GM12801 (cell line): ENCODE measurements at regions not wholly inside any gene's neighbourhood (a gene's known extent, or its start where the extent isn't known, plus 50 kb on each side); places are given as distances from the start of the nearest gene placed in this dataset.

Experiments
- TF ChIP-seq, protein P1 (sequence below): IDR thresholded peaks from one replicate; pipeline ENCODE4 v1.5.1; 2011; ENCODE audit warnings: control low read depth; ENCODE audit not compliant: insufficient read length; ENCODE audit errors: extremely low read depth

DNA sequence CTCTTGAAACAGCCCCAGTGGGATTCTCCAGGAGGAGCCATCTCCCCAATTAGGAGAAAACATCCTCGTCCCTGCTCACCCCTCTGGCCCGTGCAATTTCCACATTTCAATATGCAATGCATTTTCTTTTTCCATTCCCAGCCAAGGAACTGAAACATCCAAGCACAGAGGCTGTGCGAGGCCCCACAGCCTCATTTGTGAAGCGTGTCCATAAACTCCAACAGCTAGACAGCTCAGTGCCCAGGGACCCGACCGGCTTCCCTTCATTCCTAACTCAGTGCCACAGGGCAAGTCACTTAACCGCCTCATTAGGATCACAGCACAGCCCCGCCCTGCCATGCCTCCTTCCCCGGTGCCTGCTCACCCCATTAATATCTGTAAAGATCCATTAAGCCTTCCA is 204.2 kb upstream of the IGF1R start:
- TF ChIP-seq, protein P1, sequence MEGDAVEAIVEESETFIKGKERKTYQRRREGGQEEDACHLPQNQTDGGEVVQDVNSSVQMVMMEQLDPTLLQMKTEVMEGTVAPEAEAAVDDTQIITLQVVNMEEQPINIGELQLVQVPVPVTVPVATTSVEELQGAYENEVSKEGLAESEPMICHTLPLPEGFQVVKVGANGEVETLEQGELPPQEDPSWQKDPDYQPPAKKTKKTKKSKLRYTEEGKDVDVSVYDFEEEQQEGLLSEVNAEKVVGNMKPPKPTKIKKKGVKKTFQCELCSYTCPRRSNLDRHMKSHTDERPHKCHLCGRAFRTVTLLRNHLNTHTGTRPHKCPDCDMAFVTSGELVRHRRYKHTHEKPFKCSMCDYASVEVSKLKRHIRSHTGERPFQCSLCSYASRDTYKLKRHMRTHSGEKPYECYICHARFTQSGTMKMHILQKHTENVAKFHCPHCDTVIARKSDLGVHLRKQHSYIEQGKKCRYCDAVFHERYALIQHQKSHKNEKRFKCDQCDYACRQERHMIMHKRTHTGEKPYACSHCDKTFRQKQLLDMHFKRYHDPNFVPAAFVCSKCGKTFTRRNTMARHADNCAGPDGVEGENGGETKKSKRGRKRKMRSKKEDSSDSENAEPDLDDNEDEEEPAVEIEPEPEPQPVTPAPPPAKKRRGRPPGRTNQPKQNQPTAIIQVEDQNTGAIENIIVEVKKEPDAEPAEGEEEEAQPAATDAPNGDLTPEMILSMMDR: no peak

- TF ChIP-seq, protein P1: no peak
These were observed 203.0 kb upstream of the IGF1R start for GRCh38 chr15:98445315-98445714.

GRCh38 chr15:98446083-98446482 is 202.3 kb upstream of the IGF1R start:
- TF ChIP-seq, protein P1: no peak

GRCh38 chr15:98447069-98447468 is 201.3 kb upstream of the IGF1R start:
- TF ChIP-seq, protein P1: no peak

GRCh38 chr15:98451236-98451635 is 197.1 kb upstream of the IGF1R start:
- TF ChIP-seq, protein P1: no peak

GRCh38 chr15:98452238-98452637 is 196.1 kb upstream of the IGF1R start:
- TF ChIP-seq, protein P1: no peak

- TF ChIP-seq, protein P1: no peak
These were observed 192.4 kb upstream of the IGF1R start for GRCh38 chr15:98455904-98456303.

DNA sequence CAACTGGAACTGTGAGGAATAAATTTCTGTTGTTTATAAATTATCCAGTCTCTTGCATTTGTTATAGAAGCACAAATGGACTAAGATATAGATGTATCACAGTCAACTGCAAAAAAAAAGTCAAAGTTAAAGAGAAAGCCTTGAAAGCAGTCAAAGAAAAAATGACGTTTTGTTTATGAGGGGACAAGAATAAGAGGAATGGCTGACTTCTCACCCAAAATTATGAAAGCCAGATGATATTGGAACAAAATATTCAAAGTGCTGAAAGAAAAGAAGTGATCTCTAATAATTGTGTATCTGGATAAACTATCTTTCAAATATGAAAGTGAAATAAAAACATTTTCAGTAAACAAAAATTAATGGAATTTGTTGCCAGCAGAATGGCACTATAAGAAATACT is 171.8 kb upstream of the IGF1R start:
- TF ChIP-seq, protein P1: no peak
